SKM-1 (cell line): ENCODE measurements at regions not wholly inside any gene's neighbourhood (a gene's known extent, or its start where the extent isn't known, plus 50 kb on each side); places are given as distances from the start of the nearest gene placed in this dataset.

Source experiments
- DNase-seq: peaks from one replicate; lab custom pipeline; 2025; ENCODE audit not compliant: unreplicated experiment; lab: John Stamatoyannopoulos, UW

DNA sequence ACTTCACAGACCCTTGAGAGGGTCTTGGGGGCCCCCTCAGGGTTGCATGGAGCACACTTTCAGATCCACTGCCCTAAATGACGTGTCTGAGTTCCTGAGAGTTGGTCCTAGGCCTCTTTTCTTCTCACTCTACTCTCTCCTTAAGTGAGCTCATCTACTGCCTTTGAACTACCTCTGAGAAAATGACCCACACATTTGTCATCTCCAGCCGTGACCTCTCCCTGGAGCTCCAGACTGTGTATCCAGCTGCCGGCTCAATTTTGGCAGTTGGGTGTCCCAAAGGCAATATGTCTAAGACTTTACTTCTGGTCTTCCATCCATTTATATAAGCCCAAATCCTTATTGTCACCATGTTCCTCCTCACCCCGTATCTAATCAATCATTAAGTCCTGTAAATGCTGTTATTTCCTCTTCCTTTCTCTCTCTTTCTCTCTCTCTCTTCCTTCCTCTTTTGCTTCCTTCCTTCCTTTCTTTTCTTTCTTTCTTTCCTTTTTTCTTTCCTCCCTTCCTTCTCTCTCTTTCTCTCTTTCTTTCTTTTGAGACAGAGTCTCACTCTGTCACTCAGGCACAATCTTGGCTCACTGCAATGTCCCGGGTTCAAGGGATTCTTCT lies 51.2 kb upstream of the HSPA9 start:
- no peak for DNase-seq

DNA sequence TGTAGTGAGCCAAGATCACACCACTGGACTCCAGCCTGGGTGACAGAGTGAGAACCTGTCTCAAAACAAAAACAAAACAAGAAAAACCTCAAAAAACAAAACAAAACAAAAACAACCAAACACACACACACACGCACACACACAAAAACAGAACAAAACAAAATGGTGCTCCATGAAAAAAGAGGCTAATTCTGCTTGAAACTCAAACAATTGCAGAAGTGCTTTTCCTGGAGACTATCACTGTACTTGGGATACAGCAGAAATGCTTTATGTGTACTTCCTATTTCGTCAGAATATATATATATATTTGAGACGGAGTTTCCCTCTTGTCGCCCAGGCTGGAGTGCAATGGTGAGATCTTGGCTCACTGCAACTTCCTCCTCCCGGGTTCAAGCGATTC lies 49.9 kb upstream of the HSPA9 start:
- DNase-seq: no peak
